ENCODE measurements at regions not wholly inside any gene's neighbourhood (a gene's known extent, or its start where the extent isn't known, plus 50 kb on each side); places are given as distances from the start of the nearest gene placed in this dataset.

GRCh38 chrX:99800016-99800415, 610.1 kb downstream of the PCDH19 start:
- TF ChIP-seq POLR2A (IDR thresholded peaks at IDR 0.05): no peak
- intact Hi-C loops (cut with DNase I): no loop called here
- Histone ChIP-seq H3K27ac (no peak overlapping the region), H3K27me3 (no peaks in the 10 kb centered on the region), H3K4me1 (ENCODE audit: insufficient read depth) (no peaks in the 10 kb centered on the region), H3K36me3 (no peaks in the 10 kb centered on the region), H3K4me3 (no peak overlapping the region), H3K9me3 (no peaks in the 10 kb centered on the region)
- no peak for DNase-seq
- 82 to 86% (median 84%) methylated on average over 1 of the region's 1 CpG for WGBS, 3 donors

DNA sequence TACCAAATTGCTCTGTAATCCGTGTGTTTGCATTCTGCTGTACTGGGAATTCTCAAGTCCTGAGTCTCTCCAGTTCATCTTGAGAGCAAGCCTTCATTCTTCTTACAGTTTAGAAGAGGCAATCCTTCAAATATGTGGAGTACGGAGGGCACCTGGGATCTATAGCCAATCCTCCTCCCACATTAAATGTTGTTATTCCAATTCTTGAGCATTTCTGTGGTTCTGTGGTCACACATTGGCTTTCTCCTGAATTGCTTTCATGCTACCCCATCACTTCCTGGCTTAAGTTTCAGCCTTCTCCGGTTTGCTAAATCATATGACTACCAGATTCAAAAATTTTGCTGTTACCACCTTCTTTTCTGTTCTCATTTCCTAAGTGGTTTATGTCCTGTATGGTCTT, 611.1 kb downstream of the PCDH19 start:
- no peaks in the 10 kb centered on the region for H3K4me1 ChIP-seq (ENCODE audit: insufficient read depth)
- no peaks in the 10 kb centered on the region for H3K27me3 ChIP-seq
- H3K36me3 ChIP-seq: no peaks in the 10 kb centered on the region
- no peak for DNase-seq
- no peak overlapping the region for H3K27ac ChIP-seq
- H3K9me3 ChIP-seq: no peaks in the 10 kb centered on the region
- TF ChIP-seq CTCF (IDR thresholded peaks at IDR 0.05) (no peak), EP300 (IDR thresholded peaks at IDR 0.05) (no peak), POLR2A (IDR thresholded peaks at IDR 0.05) (no peak)
- H3K4me3 ChIP-seq: no peak overlapping the region
- intact Hi-C loops (cut with DNase I): no loop called here
- 46 to 51% (median 48%) methylated on average over 3 of the region's 3 CpGs for WGBS, 3 donors

- Histone ChIP-seq H3K27ac (no peak overlapping the region), H3K9me3 (no peaks in the 10 kb centered on the region), H3K4me3 (no peak overlapping the region), H3K36me3 (no peaks in the 10 kb centered on the region), H3K27me3 (no peaks in the 10 kb centered on the region), H3K4me1 (ENCODE audit: insufficient read depth) (no peaks in the 10 kb centered on the region)
- 58 to 74% (median 68%) methylated on average over 1 of the region's 1 CpG for WGBS, 3 donors
- intact Hi-C loops (cut with DNase I): no loop called here
- no peak for DNase-seq
- TF ChIP-seq POLR2A (IDR thresholded peaks at IDR 0.05): no peak
- TF ChIP-seq CTCF (IDR thresholded peaks at IDR 0.05): no peak
- TF ChIP-seq EP300 (IDR thresholded peaks at IDR 0.05): no peak
Observed at GRCh38 chrX:99795495-99795894, 614.6 kb downstream of the PCDH19 start.

- WGBS, 3 donors: 67 to 76% (median 70%) methylated on average over 3 of the region's 3 CpGs
- intact Hi-C loops (cut with DNase I): no loop called here
- H3K9me3 ChIP-seq: no peaks in the 10 kb centered on the region
- TF ChIP-seq POLR2A (IDR thresholded peaks at IDR 0.05) (no peak), CTCF (IDR thresholded peaks at IDR 0.05) (no peak), EP300 (IDR thresholded peaks at IDR 0.05) (no peak)
- H3K27ac ChIP-seq: no peak overlapping the region
- H3K4me1 ChIP-seq (ENCODE audit: insufficient read depth): no peaks in the 10 kb centered on the region
- no peaks in the 10 kb centered on the region for H3K36me3 ChIP-seq
- DNase-seq: no peak
- no peak overlapping the region for H3K4me3 ChIP-seq
- H3K27me3 ChIP-seq: no peaks in the 10 kb centered on the region
Observed at GRCh38 chrX:99782516-99783040, 627.5 kb downstream of the PCDH19 start.

DNA sequence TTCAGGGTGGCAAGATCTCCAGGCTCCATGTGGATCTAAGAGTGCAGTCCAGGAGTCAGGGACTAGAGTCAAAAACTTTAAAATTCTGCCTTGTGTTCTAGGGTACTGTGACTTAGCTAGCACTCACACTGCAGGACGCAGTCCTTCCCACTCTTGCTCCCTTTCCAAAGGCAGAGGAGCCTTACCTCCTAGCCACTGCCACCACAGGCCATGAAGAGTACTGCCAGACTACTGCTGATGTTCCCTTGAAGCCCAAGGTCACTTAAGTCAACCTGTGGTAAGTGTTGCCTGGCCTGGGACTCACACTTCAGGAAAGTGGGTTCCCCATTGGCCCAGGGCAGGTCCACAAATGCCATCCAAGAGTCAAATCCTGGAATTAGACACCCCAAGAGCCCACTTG, 632.2 kb downstream of the PCDH19 start:
- WGBS, 3 donors: 53 to 79% (median 78%) methylated on average over 1 of the region's 1 CpG
- Histone ChIP-seq H3K4me1 (ENCODE audit: insufficient read depth) (no peaks in the 10 kb centered on the region), H3K4me3 (no peak overlapping the region), H3K36me3 (no peaks in the 10 kb centered on the region), H3K27ac (no peak overlapping the region), H3K9me3 (no peaks in the 10 kb centered on the region), H3K27me3 (no peaks in the 10 kb centered on the region)
- intact Hi-C loops (cut with DNase I): no loop called here
- no peak for TF ChIP-seq CTCF (IDR thresholded peaks at IDR 0.05)
- TF ChIP-seq POLR2A (IDR thresholded peaks at IDR 0.05): no peak
- no peak for TF ChIP-seq EP300 (IDR thresholded peaks at IDR 0.05)
- no peak for DNase-seq
